Brain microvascular endothelial cell (primary cell): ENCODE measurements at regions not wholly inside any gene's neighbourhood (a gene's known extent, or its start where the extent isn't known, plus 50 kb on each side); places are given as distances from the start of the nearest gene placed in this dataset.
A peak's percentile ranks its signal among the peaks of the same experiment; 100 is the strongest.

ENCODE experiments used
- DNase-seq: peaks from one replicate; pipeline ENCODE4 v3.0.0-alpha.2; 2020
- H3K27ac ChIP-seq: fragments of 250-450 bp; sonication (Bioruptor Pico); 2 replicates; pipeline ENCODE4 v1.5.1; 2020; ENCODE audit warnings: mild to moderate bottlenecking, moderate library complexity
- H3K27me3 ChIP-seq: fragments of 250-450 bp; sonication (Bioruptor Pico); replicated peaks from 2 replicates; pipeline ENCODE4 v1.5.1; 2020; ENCODE audit warnings: mild to moderate bottlenecking
- H3K36me3 ChIP-seq: fragments of 250-450 bp; sonication (Bioruptor Pico); replicated peaks from 2 replicates; pipeline ENCODE4 v1.5.1; 2020; ENCODE audit warnings: mild to moderate bottlenecking
- H3K4me3 ChIP-seq: 2 replicates; pipeline ENCODE4 v1.5.1; 2011; ENCODE audit warnings: low read depth, mild to moderate bottlenecking, control low read depth, low read length, moderate library complexity
- in situ Hi-C: cut with HindIII; loops from 2 replicates; pipeline ENCODE4 v1.10.0; 2017; ENCODE audit warnings: low sequenced_read_pairs, low pct_ligation_motif_present
- TF ChIP-seq, protein P1 (sequence below): IDR thresholded peaks from 2 replicates; pipeline ENCODE4 v1.5.1; 2011; ENCODE audit warnings: low read depth, mild to moderate bottlenecking, moderate library complexity, low read length, control low read depth, inconsistent platforms; ENCODE audit errors: missing control alignments

DNA sequence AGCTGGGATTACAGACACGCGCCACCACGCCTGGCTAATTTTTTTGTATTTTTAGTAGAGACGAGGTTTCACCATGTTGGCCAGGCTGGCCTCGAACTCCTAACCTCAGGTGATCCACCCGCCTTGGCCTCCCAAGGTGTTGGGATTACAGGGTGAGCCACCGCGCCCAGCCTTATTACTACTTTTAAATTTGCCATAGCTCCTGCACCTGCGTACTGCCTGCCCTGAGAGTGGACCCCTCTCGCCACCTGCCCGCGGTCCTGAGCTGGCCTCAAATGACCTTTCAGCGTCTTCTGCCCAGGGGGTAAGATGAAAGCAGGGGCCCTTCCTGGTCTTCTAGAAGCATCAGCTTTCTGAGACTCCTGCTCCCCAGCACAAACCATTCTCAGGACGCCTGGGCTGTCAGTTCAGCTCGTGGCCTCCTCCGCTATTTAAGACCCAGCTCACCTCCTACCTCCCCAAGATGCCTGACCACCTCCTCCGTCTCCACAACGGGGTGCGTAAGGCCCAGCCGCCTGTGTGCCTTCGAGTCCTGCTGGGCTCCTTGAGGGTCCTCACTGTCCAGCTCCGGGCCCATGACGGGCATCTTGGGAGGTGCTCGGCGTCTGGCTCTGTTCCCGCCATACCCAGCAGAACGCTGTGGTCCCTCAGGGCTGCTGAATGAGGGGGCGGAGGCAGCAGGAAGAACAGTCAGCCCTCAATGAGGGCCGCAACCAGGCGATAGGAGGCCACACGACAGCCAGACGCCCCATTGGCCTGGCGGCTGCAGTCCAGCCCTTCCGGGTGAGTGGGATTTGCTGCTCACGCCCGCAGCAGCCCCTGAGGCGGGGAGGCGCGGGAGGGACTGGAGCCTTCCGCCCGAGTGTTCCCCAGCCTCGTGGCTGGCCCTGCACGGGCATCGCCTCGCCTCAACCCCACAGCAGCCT, 266.6 kb downstream of the TFCP2L1 start:
- TF ChIP-seq, protein P1, sequence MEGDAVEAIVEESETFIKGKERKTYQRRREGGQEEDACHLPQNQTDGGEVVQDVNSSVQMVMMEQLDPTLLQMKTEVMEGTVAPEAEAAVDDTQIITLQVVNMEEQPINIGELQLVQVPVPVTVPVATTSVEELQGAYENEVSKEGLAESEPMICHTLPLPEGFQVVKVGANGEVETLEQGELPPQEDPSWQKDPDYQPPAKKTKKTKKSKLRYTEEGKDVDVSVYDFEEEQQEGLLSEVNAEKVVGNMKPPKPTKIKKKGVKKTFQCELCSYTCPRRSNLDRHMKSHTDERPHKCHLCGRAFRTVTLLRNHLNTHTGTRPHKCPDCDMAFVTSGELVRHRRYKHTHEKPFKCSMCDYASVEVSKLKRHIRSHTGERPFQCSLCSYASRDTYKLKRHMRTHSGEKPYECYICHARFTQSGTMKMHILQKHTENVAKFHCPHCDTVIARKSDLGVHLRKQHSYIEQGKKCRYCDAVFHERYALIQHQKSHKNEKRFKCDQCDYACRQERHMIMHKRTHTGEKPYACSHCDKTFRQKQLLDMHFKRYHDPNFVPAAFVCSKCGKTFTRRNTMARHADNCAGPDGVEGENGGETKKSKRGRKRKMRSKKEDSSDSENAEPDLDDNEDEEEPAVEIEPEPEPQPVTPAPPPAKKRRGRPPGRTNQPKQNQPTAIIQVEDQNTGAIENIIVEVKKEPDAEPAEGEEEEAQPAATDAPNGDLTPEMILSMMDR, result no peak
- H3K27ac ChIP-seq, result no peak overlapping the region
- no peaks in the 10 kb centered on the region for H3K36me3 ChIP-seq
- peak overlapping the region; percentile 43 for H3K4me3 ChIP-seq
- DNase-seq, result peak; percentile 40
- H3K27me3 ChIP-seq, result no peaks in the 10 kb centered on the region
- in situ Hi-C loops, result no loop called here

DNA sequence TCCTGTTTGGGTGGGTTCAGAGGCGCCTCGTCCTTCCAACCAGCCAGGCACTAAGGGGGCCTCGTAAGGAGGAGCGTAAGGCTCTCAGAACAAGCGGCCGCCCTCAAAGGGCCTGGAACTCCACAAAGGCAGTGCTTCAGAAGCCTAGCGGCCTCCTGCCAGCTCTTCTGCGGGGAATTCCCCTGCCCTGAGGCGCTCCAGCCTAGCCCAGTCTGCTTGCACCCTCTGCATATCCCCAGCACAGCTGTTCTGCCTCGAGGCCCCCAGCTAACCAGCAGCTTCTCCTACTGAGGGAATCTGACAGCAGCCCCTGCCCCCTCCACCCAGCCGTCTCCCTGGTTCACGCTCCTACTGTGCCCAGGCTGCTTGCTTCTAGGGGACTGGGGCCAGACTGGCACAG, 265.9 kb downstream of the TFCP2L1 start:
- H3K4me3 ChIP-seq, result peak overlapping the region; percentile 43
- TF ChIP-seq, protein P1, result no peak
- DNase-seq, result no peak
- in situ Hi-C loops, result no loop called here
- no peak overlapping the region for H3K27ac ChIP-seq
- H3K36me3 ChIP-seq, result no peaks in the 10 kb centered on the region
- H3K27me3 ChIP-seq, result no peaks in the 10 kb centered on the region

DNA sequence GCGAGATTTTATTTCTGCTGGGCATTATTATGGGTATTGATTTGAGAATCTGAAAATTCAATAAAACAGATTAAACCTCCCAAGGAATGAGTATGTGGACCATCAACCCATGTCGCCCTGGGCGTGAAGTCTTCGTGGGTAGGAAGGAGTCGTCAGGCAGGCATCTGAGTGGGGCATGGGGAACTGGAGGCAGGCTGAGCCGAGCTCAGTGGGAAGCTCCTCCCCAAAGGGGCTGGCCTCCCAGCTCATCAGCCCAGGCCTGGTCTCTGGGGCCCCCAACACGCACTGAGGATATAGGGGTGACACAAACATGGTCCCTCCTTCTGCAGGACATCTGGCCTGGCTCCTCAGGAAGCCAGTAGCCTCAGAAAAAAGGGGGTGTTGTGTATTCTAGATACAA, 265.2 kb downstream of the TFCP2L1 start:
- TF ChIP-seq, protein P1, result no peak
- H3K27ac ChIP-seq, result no peak overlapping the region
- no peak overlapping the region for H3K4me3 ChIP-seq
- no peak for DNase-seq
- in situ Hi-C loops, result no loop called here
- H3K27me3 ChIP-seq, result no peaks in the 10 kb centered on the region
- H3K36me3 ChIP-seq, result no peaks in the 10 kb centered on the region

DNA sequence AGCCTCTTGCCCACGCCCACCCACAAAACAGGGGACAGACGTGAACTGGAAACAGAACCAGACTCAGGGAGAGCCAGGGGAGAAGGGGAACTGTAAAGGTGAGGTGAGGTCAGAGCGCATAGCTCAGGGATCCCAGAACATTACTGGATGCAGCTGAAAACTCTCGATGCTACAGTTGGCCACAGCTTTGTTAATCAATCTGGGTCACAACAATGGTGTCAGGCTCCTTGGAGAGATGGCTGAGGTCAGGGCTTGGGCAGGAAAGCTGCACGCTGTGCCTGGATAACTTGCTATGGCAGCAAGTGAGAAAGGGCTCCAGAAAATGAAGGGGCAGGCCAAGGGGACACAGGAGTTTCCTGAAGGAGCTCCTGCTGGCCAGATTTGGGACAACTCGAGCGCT, 263.3 kb downstream of the TFCP2L1 start:
- Histone ChIP-seq H3K36me3 (no peaks in the 10 kb centered on the region), H3K27me3 (no peaks in the 10 kb centered on the region), H3K27ac (no peak overlapping the region), H3K4me3 (no peak overlapping the region)
- TF ChIP-seq, protein P1, result no peak
- DNase-seq, result no peak
- in situ Hi-C loops, result no loop called here

DNA sequence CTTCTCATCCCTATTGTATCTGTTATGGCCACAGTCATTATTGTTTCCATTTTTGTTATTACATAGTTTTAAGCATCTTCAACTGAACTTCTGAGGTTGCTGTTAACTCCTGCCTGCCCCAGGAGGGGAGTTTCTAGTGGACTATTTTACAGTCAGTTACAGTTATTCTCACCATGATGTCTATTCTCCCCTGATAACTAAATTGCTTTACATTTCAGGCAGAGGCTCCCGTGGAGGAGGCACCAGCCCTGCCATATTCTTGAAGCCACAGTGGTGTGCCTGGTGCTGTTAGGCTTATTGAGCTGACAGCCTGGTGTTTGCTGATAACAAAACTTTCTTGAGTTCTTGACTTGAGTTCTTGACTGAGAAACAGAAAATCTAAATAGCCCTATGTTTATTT, 256.4 kb downstream of the TFCP2L1 start:
- no peak for DNase-seq
- TF ChIP-seq, protein P1, result no peak
- H3K27ac ChIP-seq, result no peak overlapping the region
- H3K27me3 ChIP-seq, result peaks cover 29% of the 10 kb centered on the region
- in situ Hi-C loops, result no loop called here
- H3K36me3 ChIP-seq, result no peaks in the 10 kb centered on the region
- no peak overlapping the region for H3K4me3 ChIP-seq
